ENCODE measurements at regions not wholly inside any gene's neighbourhood (a gene's known extent, or its start where the extent isn't known, plus 50 kb on each side); places are given as distances from the start of the nearest gene placed in this dataset.
"Not testable (repeated sequence)": the region's sequence is repeated elsewhere in the genome, so short reads cannot be mapped to it uniquely, and the experiment has no call there.

- TF ChIP-seq POLR2A (IDR thresholded peaks at IDR 0.05; ENCODE audit: extremely low read depth, insufficient read length); MYC (IDR thresholded peaks at IDR 0.05; ENCODE audit: low read depth, low read length): not testable (repeated sequence)
- TF ChIP-seq, protein P1, sequence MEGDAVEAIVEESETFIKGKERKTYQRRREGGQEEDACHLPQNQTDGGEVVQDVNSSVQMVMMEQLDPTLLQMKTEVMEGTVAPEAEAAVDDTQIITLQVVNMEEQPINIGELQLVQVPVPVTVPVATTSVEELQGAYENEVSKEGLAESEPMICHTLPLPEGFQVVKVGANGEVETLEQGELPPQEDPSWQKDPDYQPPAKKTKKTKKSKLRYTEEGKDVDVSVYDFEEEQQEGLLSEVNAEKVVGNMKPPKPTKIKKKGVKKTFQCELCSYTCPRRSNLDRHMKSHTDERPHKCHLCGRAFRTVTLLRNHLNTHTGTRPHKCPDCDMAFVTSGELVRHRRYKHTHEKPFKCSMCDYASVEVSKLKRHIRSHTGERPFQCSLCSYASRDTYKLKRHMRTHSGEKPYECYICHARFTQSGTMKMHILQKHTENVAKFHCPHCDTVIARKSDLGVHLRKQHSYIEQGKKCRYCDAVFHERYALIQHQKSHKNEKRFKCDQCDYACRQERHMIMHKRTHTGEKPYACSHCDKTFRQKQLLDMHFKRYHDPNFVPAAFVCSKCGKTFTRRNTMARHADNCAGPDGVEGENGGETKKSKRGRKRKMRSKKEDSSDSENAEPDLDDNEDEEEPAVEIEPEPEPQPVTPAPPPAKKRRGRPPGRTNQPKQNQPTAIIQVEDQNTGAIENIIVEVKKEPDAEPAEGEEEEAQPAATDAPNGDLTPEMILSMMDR (IDR thresholded peaks at IDR 0.05; ENCODE audit: low read depth, low read length) = not testable (repeated sequence)
These were observed 89.6 kb upstream of the KLF6 start for GRCh38 chr10:3874610-3874989.

Measured in NB4 (cell line).